HEK293 (cell line): ENCODE measurements at regions not wholly inside any gene's neighbourhood (a gene's known extent, or its start where the extent isn't known, plus 50 kb on each side); places are given as distances from the start of the nearest gene placed in this dataset.

ENCODE experiments used
- GLI4 ChIP-seq: fragments of 450-650 bp; formaldehyde crosslinking; IDR thresholded peaks from 2 replicates; pipeline ENCODE4 v1.5.1; 2016; ENCODE audit warnings: missing biosample characterization, missing genetic modification characterization
- ZNF274 ChIP-seq, 2 experiments: fragments of 200-500 bp in 1 of 2; fragments of 450-650 bp in 1 of 2; sonication (Bioruptor generic) in 1 of 2; formaldehyde crosslinking in 1 of 2; IDR thresholded peaks; 2 replicates each; pipeline versions ENCODE4 v1.5.1 to v1.6.1; 2014 to 2016; ENCODE audit warnings: borderline replicate concordance in 1 of 2, inconsistent platforms in 1 of 2, low read length in 1 of 2, missing biosample characterization in 1 of 2, missing genetic modification characterization in 1 of 2
- ZNF514 ChIP-seq: fragments of 450-650 bp; formaldehyde crosslinking; IDR thresholded peaks from 2 replicates; pipeline ENCODE4 v1.5.1; 2016; ENCODE audit warnings: missing biosample characterization, missing genetic modification characterization
- ZNF747 ChIP-seq: fragments of 450-650 bp; formaldehyde crosslinking; IDR thresholded peaks from 2 replicates; pipeline ENCODE4 v1.5.1; 2016; ENCODE audit warnings: missing biosample characterization, missing genetic modification characterization
- TF ChIP-seq, protein P1 (sequence below): fragments of 450-650 bp; formaldehyde crosslinking; optimal IDR thresholded peaks from 2 replicates; pipeline ENCODE3; 2016; ENCODE audit warnings: missing biosample characterization, mild to moderate bottlenecking, missing genetic modification characterization
- TF ChIP-seq, protein P2 (sequence below): fragments of 450-650 bp; formaldehyde crosslinking; IDR thresholded peaks from 2 replicates; pipeline ENCODE4 v1.5.1; 2016; ENCODE audit warnings: missing biosample characterization, missing genetic modification characterization

DNA sequence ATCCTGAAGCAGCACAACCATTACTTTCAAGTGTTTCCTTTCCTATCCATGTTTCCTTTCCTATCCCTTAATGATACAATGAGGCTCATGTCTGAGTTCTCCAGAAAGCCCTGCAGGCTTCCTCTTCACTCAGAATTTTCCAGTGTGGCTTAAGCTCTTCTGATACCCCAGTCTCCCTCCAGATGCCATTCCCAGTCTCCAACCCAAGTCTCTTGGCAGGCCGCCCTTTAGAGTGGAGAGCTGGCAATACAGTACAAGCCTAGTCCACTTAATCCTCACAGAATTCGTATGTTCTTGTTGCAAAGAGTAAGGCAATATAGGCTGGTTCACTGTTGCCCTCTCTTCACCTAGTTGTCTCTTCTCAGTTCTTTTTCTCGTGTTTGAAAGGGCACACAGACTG is 503.9 kb upstream of the MDFIC2 start:
- TF ChIP-seq ZNF274 (IDR thresholded peaks at IDR 0.05; ENCODE audit: low read length) (no peak), ZNF274 (tag by site-specific recombination; IDR thresholded peaks at IDR 0.05; ENCODE audit: borderline replicate concordance) (no peak), ZNF747 (tag by site-specific recombination) (no peak), ZNF514 (tag by site-specific recombination) (no peak), GLI4 (tag by site-specific recombination) (no peak)
- TF ChIP-seq, protein P1, sequence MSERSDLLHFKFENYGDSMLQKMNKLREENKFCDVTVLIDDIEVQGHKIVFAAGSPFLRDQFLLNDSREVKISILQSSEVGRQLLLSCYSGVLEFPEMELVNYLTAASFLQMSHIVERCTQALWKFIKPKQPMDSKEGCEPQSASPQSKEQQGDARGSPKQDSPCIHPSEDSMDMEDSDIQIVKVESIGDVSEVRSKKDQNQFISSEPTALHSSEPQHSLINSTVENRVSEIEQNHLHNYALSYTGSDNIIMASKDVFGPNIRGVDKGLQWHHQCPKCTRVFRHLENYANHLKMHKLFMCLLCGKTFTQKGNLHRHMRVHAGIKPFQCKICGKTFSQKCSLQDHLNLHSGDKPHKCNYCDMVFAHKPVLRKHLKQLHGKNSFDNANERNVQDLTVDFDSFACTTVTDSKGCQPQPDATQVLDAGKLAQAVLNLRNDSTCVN (tag by site-specific recombination) = no peak
- TF ChIP-seq, protein P2, sequence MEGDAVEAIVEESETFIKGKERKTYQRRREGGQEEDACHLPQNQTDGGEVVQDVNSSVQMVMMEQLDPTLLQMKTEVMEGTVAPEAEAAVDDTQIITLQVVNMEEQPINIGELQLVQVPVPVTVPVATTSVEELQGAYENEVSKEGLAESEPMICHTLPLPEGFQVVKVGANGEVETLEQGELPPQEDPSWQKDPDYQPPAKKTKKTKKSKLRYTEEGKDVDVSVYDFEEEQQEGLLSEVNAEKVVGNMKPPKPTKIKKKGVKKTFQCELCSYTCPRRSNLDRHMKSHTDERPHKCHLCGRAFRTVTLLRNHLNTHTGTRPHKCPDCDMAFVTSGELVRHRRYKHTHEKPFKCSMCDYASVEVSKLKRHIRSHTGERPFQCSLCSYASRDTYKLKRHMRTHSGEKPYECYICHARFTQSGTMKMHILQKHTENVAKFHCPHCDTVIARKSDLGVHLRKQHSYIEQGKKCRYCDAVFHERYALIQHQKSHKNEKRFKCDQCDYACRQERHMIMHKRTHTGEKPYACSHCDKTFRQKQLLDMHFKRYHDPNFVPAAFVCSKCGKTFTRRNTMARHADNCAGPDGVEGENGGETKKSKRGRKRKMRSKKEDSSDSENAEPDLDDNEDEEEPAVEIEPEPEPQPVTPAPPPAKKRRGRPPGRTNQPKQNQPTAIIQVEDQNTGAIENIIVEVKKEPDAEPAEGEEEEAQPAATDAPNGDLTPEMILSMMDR (tag by site-specific recombination) = no peak
